Neuronal stem cell (in vitro differentiated cells): ENCODE measurements at regions not wholly inside any gene's neighbourhood (a gene's known extent, or its start where the extent isn't known, plus 50 kb on each side); places are given as distances from the start of the nearest gene placed in this dataset.
"Not testable (repeated sequence)": the region's sequence is repeated elsewhere in the genome, so short reads cannot be mapped to it uniquely, and the experiment has no call there.

Experiments used
- DNase-seq: peaks from one replicate; pipeline ENCODE4 v3.0.0-alpha.2; 2013; ENCODE audit warnings: low spot score
- H2AFZ ChIP-seq: one replicate; pipeline ENCODE4 v1.6.1; 2013; ENCODE audit warnings: mild to moderate bottlenecking, low read length, inconsistent platforms
- H2AK5ac ChIP-seq: 2 replicates; pipeline ENCODE4 v1.6.1; 2013; ENCODE audit warnings: low read depth, mild to moderate bottlenecking, inconsistent platforms, low read length, moderate library complexity, mixed read lengths
- H2BK120ac ChIP-seq: 2 replicates; pipeline ENCODE4 v1.6.1; 2013; ENCODE audit warnings: low read depth, mild to moderate bottlenecking, inconsistent platforms, low read length, moderate library complexity, mixed read lengths
- H2BK12ac ChIP-seq: one replicate; pipeline ENCODE4 v1.6.1; 2013; ENCODE audit warnings: low read length, inconsistent platforms
- H2BK15ac ChIP-seq: 2 replicates; pipeline ENCODE4 v1.6.1; 2013; ENCODE audit warnings: mild to moderate bottlenecking, low read length, inconsistent platforms, mixed read lengths
- H2BK5ac ChIP-seq: one replicate; pipeline ENCODE4 v1.6.1; 2013; ENCODE audit warnings: inconsistent platforms, mild to moderate bottlenecking, low read length, moderate library complexity
- H3K14ac ChIP-seq: one replicate; pipeline ENCODE4 v1.6.1; 2013; ENCODE audit warnings: low read length, inconsistent platforms
- H3K18ac ChIP-seq: 2 replicates; pipeline ENCODE4 v1.6.1; 2013; ENCODE audit warnings: low read length, inconsistent platforms
- H3K23ac ChIP-seq: 2 replicates; pipeline ENCODE4 v1.6.1; 2013; ENCODE audit warnings: low read depth, mild to moderate bottlenecking, mixed read lengths, low read length, inconsistent platforms; ENCODE audit not compliant: poor library complexity
- H3K27ac ChIP-seq: replicated peaks from 3 replicates; pipeline ENCODE4 v1.5.1; 2013; ENCODE audit warnings: low read length, inconsistent platforms
- H3K27me3 ChIP-seq, 3 experiments: 2 replicates each; pipeline ENCODE4 v1.6.1; 2013; ENCODE audit warnings: low read length in 3 of 3, mild to moderate bottlenecking in 2 of 3, inconsistent platforms in 1 of 3, low read depth in 1 of 3, mixed read lengths in 1 of 3, moderate library complexity in 1 of 3; ENCODE audit not compliant: control insufficient read depth in 3 of 3, insufficient read depth in 3 of 3
- H3K36me3 ChIP-seq, 2 donors: replicated peaks in 1 of 2; 2 replicates each; pipeline ENCODE4 v1.6.1; 2013; ENCODE audit warnings: low read length in 2 of 2; ENCODE audit not compliant: control insufficient read depth in 2 of 2, insufficient read depth in 2 of 2
- H3K4ac ChIP-seq: 2 replicates; pipeline ENCODE4 v1.6.1; 2013; ENCODE audit warnings: inconsistent platforms, mild to moderate bottlenecking, low read length, moderate library complexity
- H3K4me1 ChIP-seq, 2 donors: 1 replicate in 1 of 2; 2 replicates in 1 of 2; pipeline ENCODE4 v1.6.1; 2013; ENCODE audit warnings: low read length in 2 of 2, low read depth in 1 of 2; ENCODE audit not compliant: control insufficient read depth in 2 of 2, insufficient read depth in 1 of 2
- H3K4me2 ChIP-seq: one replicate; pipeline ENCODE4 v1.6.1; 2013; ENCODE audit warnings: mild to moderate bottlenecking, low read length, inconsistent platforms; ENCODE audit not compliant: insufficient read depth, poor library complexity, severe bottlenecking
- H3K4me3 ChIP-seq, 2 donors: 2 replicates each; pipeline ENCODE4 v1.5.1; 2013; ENCODE audit warnings: low read length in 2 of 2, mild to moderate bottlenecking in 2 of 2, inconsistent platforms in 1 of 2, moderate library complexity in 1 of 2
- H3K79me1 ChIP-seq: one replicate; pipeline ENCODE4 v1.6.1; 2013; ENCODE audit warnings: low read depth, mild to moderate bottlenecking, inconsistent platforms, low read length, moderate library complexity
- H3K9ac ChIP-seq: one replicate; pipeline ENCODE4 v1.6.1; 2013; ENCODE audit warnings: mild to moderate bottlenecking, low read depth, low read length, inconsistent platforms; ENCODE audit not compliant: poor library complexity
- H3K9me3 ChIP-seq, 2 donors: replicated peaks in 1 of 2; 2 replicates each; pipeline versions ENCODE3 to v1.6.1; 2013; ENCODE audit warnings: low read length in 2 of 2, mild to moderate bottlenecking in 2 of 2, inconsistent platforms in 1 of 2, low read depth in 1 of 2, mixed read lengths in 1 of 2, moderate library complexity in 1 of 2; ENCODE audit not compliant: control insufficient read depth in 2 of 2, insufficient read depth in 1 of 2
- H4K8ac ChIP-seq: one replicate; pipeline ENCODE4 v1.6.1; 2013; ENCODE audit warnings: low read depth, mild to moderate bottlenecking, inconsistent platforms, low read length, moderate library complexity
- H4K91ac ChIP-seq: one replicate; pipeline ENCODE4 v1.6.1; 2013; ENCODE audit warnings: low read length, low read depth, mild to moderate bottlenecking, inconsistent platforms; ENCODE audit not compliant: poor library complexity
- WGBS, 2 donors: extraction: QIAGEN DNeasy Blood & Tissue Kit; methylation state at CpG; one replicate each; pipeline ENCODE4 v1.1.7; 2013; ENCODE audit warnings: missing lambda C conversion rate in 2 of 2, mixed read lengths in 1 of 2; ENCODE audit not compliant: insufficient read length in 2 of 2, insufficient replicate concordance in 1 of 2; ENCODE audit errors: extremely low coverage in 2 of 2; 5-methylcytosine and 5-hydroxymethylcytosine counted together

DNA sequence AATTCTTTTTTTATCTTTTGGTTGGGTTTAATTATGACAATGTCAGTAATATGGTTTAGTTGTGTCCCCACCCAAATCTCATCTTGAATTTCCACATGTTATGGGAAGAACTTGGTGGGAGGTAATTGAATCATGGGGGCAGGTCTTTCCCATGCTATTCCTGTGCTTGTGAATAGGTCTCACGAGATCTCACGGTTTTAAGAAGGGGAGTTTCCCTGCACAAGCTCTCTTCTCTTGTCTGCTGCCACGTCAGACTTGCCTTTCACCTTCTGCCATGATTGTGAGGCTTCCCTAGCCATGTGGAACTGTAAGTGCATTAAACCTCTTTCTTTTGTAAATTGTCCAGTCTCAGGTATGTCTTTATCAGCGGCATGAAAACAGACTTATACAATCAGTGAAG is 61.7 kb upstream of the IFNE start:
- H3K18ac ChIP-seq, H2BK120ac ChIP-seq, H2BK15ac ChIP-seq, H3K27me3 ChIP-seq, H4K91ac ChIP-seq, H3K14ac ChIP-seq, H3K4ac ChIP-seq, H2AFZ ChIP-seq, H3K9me3 ChIP-seq, H3K27ac ChIP-seq, H3K4me2 ChIP-seq, H3K4me3 ChIP-seq, H3K79me1 ChIP-seq, H2BK5ac ChIP-seq, H4K8ac ChIP-seq, H2BK12ac ChIP-seq, H3K36me3 ChIP-seq, H3K23ac ChIP-seq, H3K9ac ChIP-seq, H2AK5ac ChIP-seq, DNase-seq, H3K4me1 ChIP-seq: not testable (repeated sequence)
- no CpG with 5 or more reads among the region's 4 CpGs for WGBS, 2 donors

- WGBS, 2 donors, result no CpG with 5 or more reads among the region's 1 CpG
- no peaks in the 10 kb centered on the region for H3K79me1 ChIP-seq
- H3K4ac ChIP-seq, result no peak overlapping the region
- no peak overlapping the region for H2AK5ac ChIP-seq
- H2BK15ac ChIP-seq, result no peak overlapping the region
- H3K27ac ChIP-seq, result no peak overlapping the region
- H3K14ac ChIP-seq, result no peak overlapping the region
- H3K4me1 ChIP-seq, result peaks cover 0 to 2% of the 10 kb centered on the region in 2 donors
- H3K4me3 ChIP-seq, result no peak overlapping the region
- H4K91ac ChIP-seq, result no peak overlapping the region
- DNase-seq, result no peak
- no peak overlapping the region for H2BK120ac ChIP-seq
- no peak overlapping the region for H3K9ac ChIP-seq
- H3K18ac ChIP-seq, result no peak overlapping the region
- H3K4me2 ChIP-seq, result no peak overlapping the region
- no peak overlapping the region for H3K23ac ChIP-seq
- H2AFZ ChIP-seq, result no peak overlapping the region
- H3K27me3 ChIP-seq, result no peaks in the 10 kb centered on the region
- H2BK5ac ChIP-seq, result no peak overlapping the region
- no peak overlapping the region for H2BK12ac ChIP-seq
- H3K36me3 ChIP-seq, result no peaks in the 10 kb centered on the region
- no peak overlapping the region for H4K8ac ChIP-seq
- no peaks in the 10 kb centered on the region for H3K9me3 ChIP-seq
Observed at GRCh38 chr9:21546949-21547348, 64.8 kb upstream of the IFNE start.

GRCh38 chr9:21549251-21549765 is 67.2 kb upstream of the IFNE start:
- no peak overlapping the region for H2BK15ac ChIP-seq
- no peak for DNase-seq
- H2BK12ac ChIP-seq, result no peak overlapping the region
- WGBS, 2 donors, result no CpG with 5 or more reads among the region's 9 CpGs
- H3K27me3 ChIP-seq, result no peaks in the 10 kb centered on the region
- no peaks in the 10 kb centered on the region for H3K36me3 ChIP-seq
- H4K91ac ChIP-seq, result no peak overlapping the region
- no peak overlapping the region for H2BK120ac ChIP-seq
- no peak overlapping the region for H3K4me2 ChIP-seq
- H2AK5ac ChIP-seq, result no peak overlapping the region
- H3K23ac ChIP-seq, result no peak overlapping the region
- no peak overlapping the region for H3K9ac ChIP-seq
- no peak overlapping the region for H3K14ac ChIP-seq
- peaks cover 2 to 3% of the 10 kb centered on the region in 2 donors for H3K4me1 ChIP-seq
- H2BK5ac ChIP-seq, result no peak overlapping the region
- no peak overlapping the region for H3K4ac ChIP-seq
- no peaks in the 10 kb centered on the region for H3K9me3 ChIP-seq
- no peak overlapping the region for H2AFZ ChIP-seq
- H3K79me1 ChIP-seq, result no peaks in the 10 kb centered on the region
- no peak overlapping the region for H3K18ac ChIP-seq
- no peak overlapping the region for H3K27ac ChIP-seq
- H3K4me3 ChIP-seq, result no peak overlapping the region
- H4K8ac ChIP-seq, result no peak overlapping the region

- no peaks in the 10 kb centered on the region for H3K79me1 ChIP-seq
- no peak overlapping the region for H2BK15ac ChIP-seq
- H3K27me3 ChIP-seq, result no peaks in the 10 kb centered on the region
- H3K4ac ChIP-seq, result no peak overlapping the region
- no peak overlapping the region for H3K27ac ChIP-seq
- no CpG with 5 or more reads among the region's 4 CpGs for WGBS, 2 donors
- H3K14ac ChIP-seq, result no peak overlapping the region
- no peak overlapping the region for H4K91ac ChIP-seq
- H3K23ac ChIP-seq, result no peak overlapping the region
- H3K4me2 ChIP-seq, result no peak overlapping the region
- H2AFZ ChIP-seq, result no peak overlapping the region
- no peak overlapping the region for H3K4me3 ChIP-seq
- no peaks in the 10 kb centered on the region for H3K9me3 ChIP-seq
- H2BK12ac ChIP-seq, result no peak overlapping the region
- no peaks in the 10 kb centered on the region for H3K36me3 ChIP-seq
- H2BK5ac ChIP-seq, result no peak overlapping the region
- no peak for DNase-seq
- no peak overlapping the region for H3K18ac ChIP-seq
- H3K4me1 ChIP-seq, result peaks cover 2 to 3% of the 10 kb centered on the region in 2 donors
- H3K9ac ChIP-seq, result no peak overlapping the region
- H4K8ac ChIP-seq, result no peak overlapping the region
- no peak overlapping the region for H2AK5ac ChIP-seq
- H2BK120ac ChIP-seq, result no peak overlapping the region
Observed at GRCh38 chr9:21549890-21550289, 67.8 kb upstream of the IFNE start.
